ENCODE measurements at regions not wholly inside any gene's neighbourhood (a gene's known extent, or its start where the extent isn't known, plus 50 kb on each side); places are given as distances from the start of the nearest gene placed in this dataset.
A peak's percentile ranks its signal among the peaks of the same experiment; 100 is the strongest.
"Not testable (repeated sequence)": the region's sequence is repeated elsewhere in the genome, so short reads cannot be mapped to it uniquely, and the experiment has no call there.

GRCh38 chr14:71240171-71240570 lies 332.9 kb downstream of the PCNX1 start:
- DNase-seq (ENCODE audit: low spot score), result no peak

- no peak for DNase-seq (ENCODE audit: low spot score)
These were observed 333.7 kb downstream of the PCNX1 start for GRCh38 chr14:71240866-71241520.

GRCh38 chr14:71242237-71242748 lies 335.0 kb downstream of the PCNX1 start:
- DNase-seq (ENCODE audit: low spot score), result peak; percentile 42

GRCh38 chr14:71243697-71244096 lies 336.4 kb downstream of the PCNX1 start:
- DNase-seq (ENCODE audit: low spot score), result peak; percentile 52

DNA sequence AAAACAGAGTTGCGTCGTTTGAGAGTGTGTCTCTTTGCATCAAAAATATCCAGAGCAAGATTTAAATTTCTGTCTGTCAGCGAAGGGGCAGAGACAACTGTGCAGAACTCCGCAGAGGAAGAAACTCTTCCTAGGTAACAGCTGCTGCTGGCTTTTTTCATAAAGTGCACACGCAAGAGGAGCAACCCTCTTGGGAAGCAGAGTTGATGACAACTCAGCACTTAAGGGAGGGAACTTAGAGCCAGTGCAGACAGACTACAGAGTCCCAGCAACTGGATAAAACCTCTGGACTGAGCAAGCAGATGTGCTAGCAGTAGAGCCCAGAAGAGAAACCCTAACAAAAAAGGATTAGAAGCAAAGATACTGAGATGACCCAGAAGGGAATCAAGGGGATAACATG lies 337.1 kb downstream of the PCNX1 start:
- no peak for DNase-seq (ENCODE audit: low spot score)

- no peak for DNase-seq (ENCODE audit: low spot score)
These were observed 338.6 kb downstream of the PCNX1 start for GRCh38 chr14:71245659-71246361.

- DNase-seq (ENCODE audit: low spot score), result no peak
These were observed 339.3 kb downstream of the PCNX1 start for GRCh38 chr14:71246539-71246938.

GRCh38 chr14:71247106-71247505 lies 339.8 kb downstream of the PCNX1 start:
- DNase-seq (ENCODE audit: low spot score), result no peak

DNA sequence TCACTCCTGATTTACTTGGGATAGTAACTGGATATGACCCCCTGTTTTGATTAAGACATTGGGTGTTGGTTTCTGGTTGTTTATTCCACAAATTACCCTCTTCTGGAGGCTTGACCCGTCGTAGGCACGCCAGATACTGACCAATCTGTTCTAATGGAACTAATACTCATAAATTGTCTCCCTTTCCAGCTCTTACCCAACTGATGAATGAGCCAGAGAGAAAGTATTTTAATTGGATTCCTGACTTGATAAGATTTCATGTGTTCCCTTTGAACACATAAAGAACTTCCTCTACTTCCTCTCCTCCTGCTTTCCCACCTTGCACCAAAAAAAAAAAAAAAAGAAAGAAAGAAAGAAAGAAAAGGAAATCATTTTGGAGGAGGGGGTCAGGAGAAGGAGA lies 340.9 kb downstream of the PCNX1 start:
- no peak for DNase-seq (ENCODE audit: low spot score)

DNA sequence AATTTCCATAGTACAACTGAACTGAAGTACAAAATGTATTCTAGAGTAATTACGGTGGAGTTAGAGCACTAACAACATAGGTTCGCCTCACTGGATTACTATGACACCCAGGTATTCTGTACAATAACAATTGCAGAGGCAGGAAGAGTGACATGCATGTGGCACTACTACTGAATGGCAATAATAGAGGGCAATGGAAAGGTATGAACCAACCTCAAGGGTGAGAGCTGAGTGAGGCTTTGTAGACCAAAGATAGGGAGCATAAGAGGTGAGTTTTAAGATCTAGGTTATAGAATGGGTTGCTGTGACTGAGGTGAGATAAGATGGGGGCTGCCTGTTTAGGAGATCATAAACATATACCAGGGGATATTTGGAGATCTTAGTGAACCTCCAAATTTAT lies 343.1 kb downstream of the PCNX1 start:
- no peak for DNase-seq (ENCODE audit: low spot score)

DNA sequence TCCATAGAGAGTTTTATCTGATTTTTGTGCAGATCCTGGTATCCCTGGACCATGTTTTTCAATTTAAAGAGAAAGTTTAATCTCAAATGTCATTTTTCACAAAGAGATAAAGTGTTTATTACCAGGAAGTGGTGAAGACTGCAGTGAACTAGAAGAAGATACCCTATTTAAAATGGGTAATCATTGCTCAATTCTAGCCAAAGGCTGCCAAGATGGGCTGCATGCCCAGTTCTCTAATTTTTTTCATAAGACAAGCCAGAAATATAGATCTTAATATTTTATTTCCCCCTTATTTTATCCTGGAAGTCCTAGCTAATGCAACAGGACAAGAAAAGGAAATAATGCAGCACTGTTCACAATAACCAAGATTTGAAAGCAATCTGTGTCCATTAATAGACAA lies 343.5 kb downstream of the PCNX1 start:
- DNase-seq (ENCODE audit: low spot score), result no peak

- not testable (repeated sequence) for DNase-seq (ENCODE audit: low spot score)
These were observed 346.9 kb downstream of the PCNX1 start for GRCh38 chr14:71254091-71254719.

GRCh38 chr14:71261206-71261605 lies 353.9 kb downstream of the PCNX1 start:
- DNase-seq (ENCODE audit: low spot score), result no peak

GRCh38 chr14:71262441-71262840 lies 355.2 kb downstream of the PCNX1 start:
- no peak for DNase-seq (ENCODE audit: low spot score)

DNA sequence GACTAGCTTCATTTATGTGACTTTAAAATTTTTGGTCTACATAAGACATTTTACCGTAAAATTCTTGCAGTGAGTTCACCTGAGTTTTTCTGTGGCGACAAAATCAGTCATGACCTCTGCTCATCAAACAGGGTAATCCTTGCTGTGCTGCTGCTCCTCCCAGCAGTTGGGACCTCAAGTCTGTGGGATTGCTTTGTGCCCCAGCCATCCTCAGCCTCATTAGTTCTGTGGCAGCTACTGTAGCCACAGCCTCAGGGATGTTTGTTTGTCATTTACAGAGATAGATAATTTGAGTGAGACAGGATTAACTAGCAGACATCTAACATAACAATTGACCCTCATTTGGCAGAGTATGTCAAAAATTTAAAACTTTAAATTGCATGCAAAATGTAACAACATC lies 357.0 kb downstream of the PCNX1 start:
- DNase-seq (ENCODE audit: low spot score), result no peak

DNA sequence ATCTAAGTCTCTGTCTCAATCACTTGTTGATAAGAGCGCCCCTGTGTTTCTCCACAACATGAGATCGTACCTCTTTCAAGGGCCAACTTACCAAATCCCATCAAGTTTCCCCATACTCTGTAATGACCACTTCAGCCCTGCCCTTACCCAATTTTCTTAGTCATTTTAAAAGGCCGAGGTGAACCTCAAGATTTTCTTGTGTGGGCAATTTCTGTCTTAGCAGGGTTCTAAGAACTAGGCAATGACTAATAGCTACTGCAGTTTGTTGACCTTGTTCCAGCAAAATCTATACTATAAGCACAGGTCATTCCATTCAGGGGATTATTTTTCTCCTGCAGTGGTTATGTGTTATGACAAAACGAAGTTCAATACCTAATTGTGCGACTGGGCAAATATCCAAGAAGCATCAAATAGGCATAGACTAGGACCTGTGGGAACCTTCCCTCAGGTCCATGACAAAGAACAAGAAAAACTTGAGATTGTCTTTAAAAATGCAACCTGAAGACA lies 359.8 kb downstream of the PCNX1 start:
- DNase-seq (ENCODE audit: low spot score), result no peak

DNA sequence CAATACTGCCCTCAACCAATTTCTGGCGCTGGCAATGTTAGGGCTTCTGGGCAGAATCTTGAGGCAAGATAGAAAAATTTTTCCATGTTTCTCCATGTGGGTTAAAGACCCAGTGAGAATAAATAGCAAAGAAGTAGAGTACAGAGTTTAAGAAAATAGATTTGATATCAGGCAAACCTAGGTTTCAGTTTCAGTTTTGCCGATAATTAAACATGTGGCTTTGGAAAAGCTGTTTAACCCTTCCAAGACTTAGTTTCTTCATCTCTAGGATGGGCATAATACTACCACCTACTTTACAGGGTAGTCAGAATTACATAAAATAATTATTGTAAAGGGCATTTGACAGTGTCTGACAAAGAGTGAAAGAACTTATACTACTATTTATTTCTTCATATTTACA lies 360.4 kb downstream of the PCNX1 start:
- no peak for DNase-seq (ENCODE audit: low spot score)

GRCh38 chr14:71270111-71270510 lies 362.9 kb downstream of the PCNX1 start:
- DNase-seq (ENCODE audit: low spot score), result no peak

- DNase-seq (ENCODE audit: low spot score), result no peak
These were observed 364.1 kb downstream of the PCNX1 start for GRCh38 chr14:71271166-71271945.

DNA sequence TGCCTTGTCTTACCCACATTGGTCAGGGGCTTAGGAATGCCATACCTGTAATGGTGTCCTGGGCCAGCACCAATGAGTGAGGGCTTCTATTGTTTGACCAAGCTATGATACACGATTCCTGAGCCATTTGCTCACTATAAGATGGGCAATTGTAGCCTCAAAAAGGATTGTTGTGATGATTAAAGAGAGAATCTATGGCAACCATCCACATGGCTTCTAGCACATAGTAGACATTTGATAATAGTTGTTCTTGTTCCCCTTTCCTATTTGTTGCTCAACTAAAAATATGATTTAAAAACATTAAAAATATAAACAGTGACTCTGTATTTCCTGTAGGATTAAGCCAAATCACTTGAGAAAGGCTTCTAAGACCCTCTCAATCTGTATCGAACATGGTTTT lies 366.1 kb downstream of the PCNX1 start:
- no peak for DNase-seq (ENCODE audit: low spot score)

DNA sequence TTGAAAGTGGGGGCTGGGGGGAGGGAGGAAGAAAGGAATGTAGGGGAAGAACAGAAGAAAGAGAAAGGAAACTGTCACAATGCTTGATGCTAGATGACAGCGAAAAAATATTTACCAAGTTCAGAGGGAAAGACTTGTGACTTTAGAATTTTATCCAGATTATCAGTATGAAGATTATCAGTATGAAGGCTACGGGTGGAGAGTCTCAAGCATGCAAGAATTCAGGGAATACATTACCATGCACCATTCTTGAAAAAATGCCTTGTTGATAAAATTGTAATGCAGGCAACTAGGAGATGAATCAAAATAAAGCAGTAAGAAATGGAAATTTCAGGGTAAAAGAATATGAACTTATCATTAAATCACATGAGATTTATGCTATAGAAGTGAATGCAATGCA lies 376.8 kb downstream of the PCNX1 start:
- DNase-seq (ENCODE audit: low spot score), result no peak

DNA sequence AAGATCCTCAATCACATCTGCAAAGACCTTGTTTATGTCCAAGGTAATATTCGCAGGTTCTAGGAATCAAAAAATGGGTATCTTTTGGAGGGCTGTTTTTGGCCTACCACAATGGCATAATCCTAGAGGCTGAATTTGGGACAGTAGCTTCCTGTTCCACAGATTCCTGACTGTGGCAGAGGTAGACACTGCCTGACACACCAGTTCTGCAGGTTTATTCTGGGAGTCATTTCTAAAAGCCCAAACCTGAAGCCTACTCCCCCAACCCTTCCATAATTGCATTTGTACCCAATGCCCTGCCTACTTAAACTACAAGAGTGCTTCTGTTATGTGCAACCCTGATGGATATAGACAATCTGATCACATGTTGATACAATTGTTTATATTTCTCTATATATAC lies 378.9 kb downstream of the PCNX1 start:
- DNase-seq (ENCODE audit: low spot score), result no peak

All from AG08396 (cell line).